ENCODE measurements at regions not wholly inside any gene's neighbourhood (a gene's known extent, or its start where the extent isn't known, plus 50 kb on each side); places are given as distances from the start of the nearest gene placed in this dataset.

DNA sequence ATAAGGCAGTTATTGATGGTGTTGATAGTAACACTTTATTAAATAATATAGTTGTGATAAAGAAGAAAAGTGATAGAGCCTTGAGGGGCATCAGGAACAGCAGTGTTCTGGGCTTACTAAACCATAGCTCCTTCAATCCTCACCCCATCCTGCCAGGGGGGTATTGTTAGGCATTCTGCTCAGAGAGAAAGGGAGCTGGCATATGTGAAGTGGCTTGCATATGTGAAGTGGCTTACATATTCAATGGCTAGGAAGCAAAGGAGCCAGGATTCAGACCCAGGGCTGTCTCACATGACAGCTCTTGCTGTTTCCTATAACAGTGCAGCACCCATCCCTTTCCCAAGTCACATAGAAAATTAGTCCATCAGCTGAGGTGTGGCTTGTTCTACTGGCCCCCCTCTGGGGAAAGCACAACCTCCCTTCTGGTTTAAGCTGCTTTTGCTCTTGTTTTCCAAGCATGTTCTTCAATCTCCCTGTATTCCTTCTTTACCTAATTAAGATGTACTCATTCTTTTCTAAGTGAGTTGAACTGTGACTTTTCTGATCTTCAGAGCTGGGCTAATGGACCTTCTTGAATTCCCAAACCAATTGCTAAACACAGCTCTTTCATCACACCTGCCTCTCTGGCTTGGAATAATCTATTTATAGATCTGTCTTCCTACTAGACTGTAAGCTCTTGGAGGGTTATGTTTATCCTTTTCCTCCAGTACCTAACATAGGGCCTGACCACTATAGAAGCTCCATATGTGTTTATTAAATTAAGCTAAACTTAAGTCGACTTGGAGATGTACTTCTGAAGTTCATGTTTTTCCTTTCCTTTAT lies 108.7 kb upstream of the GLI3 start:
- no peaks in the 10 kb centered on the region for H3K36me3 ChIP-seq (ENCODE audit: insufficient read depth in 1 of 2, low read depth in 1 of 2)
- no peaks in the 10 kb centered on the region for H3K27me3 ChIP-seq (ENCODE audit: insufficient read depth in 3 of 3, low read length in 2 of 3)
- TF ChIP-seq, protein P1, sequence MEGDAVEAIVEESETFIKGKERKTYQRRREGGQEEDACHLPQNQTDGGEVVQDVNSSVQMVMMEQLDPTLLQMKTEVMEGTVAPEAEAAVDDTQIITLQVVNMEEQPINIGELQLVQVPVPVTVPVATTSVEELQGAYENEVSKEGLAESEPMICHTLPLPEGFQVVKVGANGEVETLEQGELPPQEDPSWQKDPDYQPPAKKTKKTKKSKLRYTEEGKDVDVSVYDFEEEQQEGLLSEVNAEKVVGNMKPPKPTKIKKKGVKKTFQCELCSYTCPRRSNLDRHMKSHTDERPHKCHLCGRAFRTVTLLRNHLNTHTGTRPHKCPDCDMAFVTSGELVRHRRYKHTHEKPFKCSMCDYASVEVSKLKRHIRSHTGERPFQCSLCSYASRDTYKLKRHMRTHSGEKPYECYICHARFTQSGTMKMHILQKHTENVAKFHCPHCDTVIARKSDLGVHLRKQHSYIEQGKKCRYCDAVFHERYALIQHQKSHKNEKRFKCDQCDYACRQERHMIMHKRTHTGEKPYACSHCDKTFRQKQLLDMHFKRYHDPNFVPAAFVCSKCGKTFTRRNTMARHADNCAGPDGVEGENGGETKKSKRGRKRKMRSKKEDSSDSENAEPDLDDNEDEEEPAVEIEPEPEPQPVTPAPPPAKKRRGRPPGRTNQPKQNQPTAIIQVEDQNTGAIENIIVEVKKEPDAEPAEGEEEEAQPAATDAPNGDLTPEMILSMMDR (IDR thresholded peaks at IDR 0.05), result no peak
- DNase-seq (no peak), ATAC-seq (peak; percentile 71 to 92 (median 80))
- 81 to 88% (median 85%) methylated on average over 1 of the region's 1 CpG for WGBS, 3 donors
- no peaks in the 10 kb centered on the region for H3K9me3 ChIP-seq
- peak overlapping the region; percentile 0 for H3K27ac ChIP-seq
- peaks cover 9% of the 10 kb centered on the region for H3K4me1 ChIP-seq
- intact Hi-C loops (cut with DNase I), result no loop called here
- H3K4me3 ChIP-seq, result no peak overlapping the region

DNA sequence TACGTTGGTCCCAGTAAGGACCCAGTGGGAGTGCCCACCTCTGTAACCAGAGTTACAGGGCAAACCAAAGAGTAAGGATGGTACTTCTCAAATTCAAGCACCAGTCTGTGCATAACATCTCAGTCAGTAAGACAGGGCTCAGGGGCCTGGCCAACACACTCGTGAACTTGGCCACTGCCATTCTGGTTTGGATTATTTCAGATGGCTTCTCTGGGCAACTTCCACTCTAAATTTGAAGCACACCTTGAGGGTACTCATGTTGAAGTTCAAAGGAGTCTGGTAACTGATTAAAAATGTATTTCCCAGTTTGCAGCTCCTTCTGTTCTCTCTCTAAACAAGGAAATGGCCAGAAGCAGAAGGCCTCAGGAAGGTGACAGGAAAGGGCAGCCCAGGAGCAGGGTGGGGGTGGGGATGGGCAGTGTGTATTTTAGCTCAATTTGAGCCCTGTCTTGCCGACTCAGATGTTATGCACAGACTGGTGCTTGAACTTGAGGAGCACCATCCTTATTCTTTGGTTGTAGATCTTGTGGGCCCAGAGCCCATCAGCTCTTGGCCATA lies 107.3 kb upstream of the GLI3 start:
- Histone ChIP-seq H3K4me1 (peaks cover 9% of the 10 kb centered on the region), H3K9me3 (no peaks in the 10 kb centered on the region), H3K27ac (no peak overlapping the region), H3K4me3 (no peak overlapping the region), H3K36me3 (ENCODE audit: insufficient read depth in 1 of 2, low read depth in 1 of 2) (no peaks in the 10 kb centered on the region), H3K27me3 (ENCODE audit: insufficient read depth in 3 of 3, low read length in 2 of 3) (no peaks in the 10 kb centered on the region)
- TF ChIP-seq, protein P1 (IDR thresholded peaks at IDR 0.05), result no peak
- ATAC-seq, result no peak
- DNase-seq, result no peak
- intact Hi-C loops (cut with DNase I), result no loop called here
- WGBS, 3 donors, result 74 to 80% (median 76%) methylated on average over 3 of the region's 3 CpGs

DNA sequence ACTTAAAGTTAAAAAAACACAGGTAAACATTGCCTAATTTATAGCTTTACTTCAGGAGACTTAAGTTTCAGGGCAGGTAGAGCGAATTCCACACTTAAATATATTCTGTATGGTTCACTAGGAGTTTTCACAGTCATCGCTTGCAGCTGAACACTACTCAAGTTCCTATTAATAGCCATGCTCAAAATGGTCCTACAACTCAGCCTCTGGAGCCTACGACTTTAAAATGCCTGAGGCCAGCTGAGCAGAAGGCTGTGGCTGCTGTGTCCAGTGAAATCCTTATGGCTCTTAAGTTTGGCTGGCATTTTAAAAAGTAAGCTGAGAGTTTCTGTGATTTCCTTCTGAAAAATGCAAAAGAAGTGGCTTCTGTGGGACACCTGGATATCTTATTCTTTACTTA lies 105.4 kb upstream of the GLI3 start:
- intact Hi-C loops (cut with DNase I), result no loop called here
- WGBS, 3 donors, result 37 to 55% (median 39%) methylated on average over 3 of the region's 3 CpGs
- Histone ChIP-seq H3K4me3 (no peak overlapping the region), H3K27me3 (ENCODE audit: insufficient read depth in 3 of 3, low read length in 2 of 3) (no peaks in the 10 kb centered on the region), H3K9me3 (no peaks in the 10 kb centered on the region), H3K27ac (no peak overlapping the region), H3K36me3 (ENCODE audit: insufficient read depth in 1 of 2, low read depth in 1 of 2) (no peaks in the 10 kb centered on the region), H3K4me1 (peaks cover 9% of the 10 kb centered on the region)
- peak in 3 of 4 donors; percentile 87 to 92 (median 89) for ATAC-seq
- no peak for DNase-seq
- TF ChIP-seq, protein P1 (IDR thresholded peaks at IDR 0.05), result no peak

DNA sequence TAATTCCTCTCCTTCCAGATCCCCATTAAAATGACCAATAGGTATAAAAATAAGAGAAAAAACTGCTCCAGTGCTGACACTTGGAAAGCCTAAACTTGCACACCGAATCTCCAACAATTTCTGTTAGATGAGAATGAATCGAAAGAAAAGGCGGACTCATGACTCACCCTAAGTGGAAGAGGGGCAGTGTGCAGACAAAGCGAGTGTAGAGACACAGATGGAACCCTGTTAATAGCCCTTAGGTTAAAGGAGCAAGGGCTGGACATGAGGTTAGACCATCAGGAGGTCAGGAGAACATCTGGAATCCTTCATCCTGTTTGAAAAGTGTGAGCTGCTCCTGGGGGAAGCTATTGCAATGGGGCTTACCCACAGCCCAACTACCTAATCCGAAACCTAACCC lies 103.4 kb upstream of the GLI3 start:
- WGBS, 3 donors, result 77 to 87% (median 87%) methylated on average over 5 of the region's 5 CpGs
- no peaks in the 10 kb centered on the region for H3K36me3 ChIP-seq (ENCODE audit: insufficient read depth in 1 of 2, low read depth in 1 of 2)
- no peak for ATAC-seq

More for the DNA sequence above, 103.4 kb upstream of the GLI3 start:
- H3K4me3 ChIP-seq, result no peak overlapping the region
- H3K27ac ChIP-seq, result no peak overlapping the region
- no peak for DNase-seq
- intact Hi-C loops (cut with DNase I), result no loop called here
- H3K27me3 ChIP-seq (ENCODE audit: insufficient read depth in 3 of 3, low read length in 2 of 3), result no peaks in the 10 kb centered on the region
- TF ChIP-seq, protein P1 (IDR thresholded peaks at IDR 0.05), result no peak
- no peaks in the 10 kb centered on the region for H3K9me3 ChIP-seq
- H3K4me1 ChIP-seq, result peaks cover 5% of the 10 kb centered on the region
